ENCODE measurements at regions not wholly inside any gene's neighbourhood (a gene's known extent, or its start where the extent isn't known, plus 50 kb on each side); places are given as distances from the start of the nearest gene placed in this dataset.

DNA sequence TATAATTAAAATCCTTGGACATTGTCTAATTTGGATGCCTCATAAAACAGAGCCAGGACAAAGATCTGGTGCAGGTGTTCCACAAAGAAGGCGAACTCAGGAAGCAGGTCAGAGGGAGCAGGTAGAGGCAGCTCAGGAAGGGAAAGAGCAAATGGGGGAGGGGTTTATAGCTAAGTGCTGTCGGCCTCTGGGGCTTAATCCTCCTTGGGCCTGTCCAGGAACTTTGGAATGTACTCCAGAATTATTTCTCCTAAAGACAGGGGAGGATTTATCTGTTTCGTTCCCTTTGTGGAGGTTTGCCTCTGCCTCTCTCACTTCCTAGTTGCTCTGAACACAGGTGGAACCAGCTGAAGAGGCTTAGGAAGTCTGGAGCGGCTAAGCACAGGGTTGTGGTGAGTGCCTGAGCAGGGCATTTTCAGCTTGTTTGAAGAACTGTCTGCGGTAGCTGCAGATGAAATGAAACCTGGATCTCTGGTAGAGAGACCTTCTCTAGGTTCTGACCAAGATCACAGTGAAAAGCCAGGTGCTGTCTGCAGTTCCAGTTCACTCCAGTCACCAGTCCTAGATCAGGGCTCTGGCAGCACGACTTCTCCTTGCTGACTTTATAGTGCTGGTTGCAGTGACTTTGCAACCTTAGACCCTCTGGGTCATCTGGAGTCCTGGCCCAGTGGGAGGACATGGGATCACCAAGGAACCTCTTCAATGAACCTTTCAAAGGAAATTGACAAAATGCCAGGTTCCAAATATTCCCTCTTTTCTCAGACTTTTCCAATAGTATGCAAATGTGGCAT lies 519.2 kb downstream of the PCDH10 start:
- FAIRE-seq (no peak), DNase-seq (ENCODE audit: low read depth in 1 of 2, low spot score in 1 of 2) (no peak), ATAC-seq (no peak)
- no peak overlapping the region for H3K4me3 ChIP-seq
- 12% methylated on average over 6 of the region's 6 CpGs for WGBS (ENCODE audit: missing lambda C conversion rate)
- ChIA-PET CTCF (no interaction called here), POLR2A (no interaction called here)
- no peak for TF ChIP-seq POLR2A (IDR thresholded peaks at IDR 0.05; ENCODE audit: low read length)
- no peak for TF ChIP-seq RFX5 (IDR thresholded peaks at IDR 0.05)
- TF ChIP-seq MAFK (IDR thresholded peaks at IDR 0.05; ENCODE audit: partially characterized antibody) = no peak
- TF ChIP-seq E2F6 (IDR thresholded peaks at IDR 0.05; ENCODE audit: borderline replicate concordance, low read depth) = no peak
- TF ChIP-seq PHF8 (IDR thresholded peaks at IDR 0.05; ENCODE audit: borderline replicate concordance, low read depth) = no peak
- TF ChIP-seq FOSL2 (IDR thresholded peaks at IDR 0.05) = no peak
- TF ChIP-seq FOSL2 (CRISPR knock-in tag; IDR thresholded peaks at IDR 0.05) = no peak
- TF ChIP-seq CHD4 (IDR thresholded peaks at IDR 0.05; ENCODE audit: borderline replicate concordance) = no peak
- TF ChIP-seq NR3C1 (IDR thresholded peaks at IDR 0.05) = no peak
- no peak overlapping the region for H3K4me2 ChIP-seq
- no peaks in the 10 kb centered on the region for H3K9me3 ChIP-seq
- H3K4me1 ChIP-seq = no peaks in the 10 kb centered on the region
- no peak overlapping the region for H3K27ac ChIP-seq

DNA sequence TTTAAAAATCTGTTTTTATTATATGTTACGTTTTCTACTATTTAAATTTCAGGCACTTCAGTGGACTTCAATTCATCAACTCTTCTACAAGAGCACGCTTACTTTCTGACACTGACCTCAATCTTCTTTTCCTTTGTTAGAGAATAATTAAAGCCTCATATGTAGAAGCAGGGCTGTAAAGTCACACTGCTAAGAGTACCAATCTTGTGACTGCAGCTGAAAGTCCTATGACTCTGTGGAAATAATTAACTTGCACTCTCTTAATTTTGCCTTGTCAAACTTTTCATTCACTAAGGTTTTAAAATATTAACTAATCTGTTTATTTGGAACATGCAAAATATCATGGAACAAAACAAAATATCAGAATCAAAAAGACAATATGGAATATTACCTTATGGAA lies 498.1 kb downstream of the PCDH10 start:
- WGBS (ENCODE audit: missing lambda C conversion rate) = 36% methylated on average over 2 of the region's 2 CpGs

DNA sequence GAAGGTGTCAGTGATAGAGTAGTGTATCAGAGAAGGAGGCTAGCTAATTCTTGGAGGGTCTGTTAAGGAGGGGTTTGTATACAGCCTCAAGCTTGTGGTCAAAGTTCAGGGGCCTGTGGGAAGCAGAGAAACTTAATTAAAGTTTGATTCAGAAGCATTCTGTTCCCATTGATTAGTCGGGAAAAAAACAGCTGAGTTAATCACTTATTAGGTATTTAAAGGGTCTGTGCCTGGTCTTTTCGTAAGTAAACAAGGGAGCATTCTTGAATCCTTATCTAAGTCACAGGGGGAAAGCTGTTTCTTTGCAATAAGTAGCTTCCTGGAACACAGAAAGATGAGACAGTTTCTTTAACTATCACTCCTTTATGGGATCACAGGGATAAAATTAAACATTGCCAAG lies 492.1 kb downstream of the PCDH10 start:
- 29% methylated on average over 2 of the region's 2 CpGs for WGBS (ENCODE audit: missing lambda C conversion rate)
- POLR2A ChIA-PET = no interaction called here
- CTCF ChIA-PET = no interaction called here
- H3K27ac ChIP-seq = no peak overlapping the region
- FAIRE-seq = no peak
- no peak overlapping the region for H3K4me3 ChIP-seq
- no peak overlapping the region for H3K4me2 ChIP-seq
- no peaks in the 10 kb centered on the region for H3K4me1 ChIP-seq
- no peak for DNase-seq (ENCODE audit: low read depth in 1 of 2, low spot score in 1 of 2)
- TF ChIP-seq RARB (CRISPR knock-in tag; IDR thresholded peaks at IDR 0.05) (no peak), POLR2A (IDR thresholded peaks at IDR 0.05; ENCODE audit: low read length) (no peak), RFX5 (IDR thresholded peaks at IDR 0.05) (no peak), PBX3 (IDR thresholded peaks at IDR 0.05) (no peak), PHF8 (IDR thresholded peaks at IDR 0.05; ENCODE audit: borderline replicate concordance, low read depth) (no peak)
- no peak for ATAC-seq
- H3K9me3 ChIP-seq = no peaks in the 10 kb centered on the region

More for the DNA sequence above, 498.1 kb downstream of the PCDH10 start:
- ChIA-PET CTCF (no interaction called here), POLR2A (no interaction called here)
- DNase-seq (ENCODE audit: low read depth in 1 of 2, low spot score in 1 of 2) (no peak), ATAC-seq (no peak), FAIRE-seq (no peak)
- no peak overlapping the region for H3K4me3 ChIP-seq
- H3K9me3 ChIP-seq = no peaks in the 10 kb centered on the region
- H3K4me1 ChIP-seq = no peaks in the 10 kb centered on the region
- TF ChIP-seq FOXS1 (CRISPR knock-in tag; IDR thresholded peaks at IDR 0.05) = no peak
- TF ChIP-seq RFX5 (IDR thresholded peaks at IDR 0.05) = no peak
- no peak for TF ChIP-seq FOSB (CRISPR knock-in tag; IDR thresholded peaks at IDR 0.05)
- TF ChIP-seq HEYL (CRISPR knock-in tag; IDR thresholded peaks at IDR 0.05) = no peak
- TF ChIP-seq CEBPB (IDR thresholded peaks at IDR 0.05) = no peak
- no peak for TF ChIP-seq GATA3 (IDR thresholded peaks at IDR 0.05; ENCODE audit: borderline replicate concordance)
- TF ChIP-seq, protein P1, sequence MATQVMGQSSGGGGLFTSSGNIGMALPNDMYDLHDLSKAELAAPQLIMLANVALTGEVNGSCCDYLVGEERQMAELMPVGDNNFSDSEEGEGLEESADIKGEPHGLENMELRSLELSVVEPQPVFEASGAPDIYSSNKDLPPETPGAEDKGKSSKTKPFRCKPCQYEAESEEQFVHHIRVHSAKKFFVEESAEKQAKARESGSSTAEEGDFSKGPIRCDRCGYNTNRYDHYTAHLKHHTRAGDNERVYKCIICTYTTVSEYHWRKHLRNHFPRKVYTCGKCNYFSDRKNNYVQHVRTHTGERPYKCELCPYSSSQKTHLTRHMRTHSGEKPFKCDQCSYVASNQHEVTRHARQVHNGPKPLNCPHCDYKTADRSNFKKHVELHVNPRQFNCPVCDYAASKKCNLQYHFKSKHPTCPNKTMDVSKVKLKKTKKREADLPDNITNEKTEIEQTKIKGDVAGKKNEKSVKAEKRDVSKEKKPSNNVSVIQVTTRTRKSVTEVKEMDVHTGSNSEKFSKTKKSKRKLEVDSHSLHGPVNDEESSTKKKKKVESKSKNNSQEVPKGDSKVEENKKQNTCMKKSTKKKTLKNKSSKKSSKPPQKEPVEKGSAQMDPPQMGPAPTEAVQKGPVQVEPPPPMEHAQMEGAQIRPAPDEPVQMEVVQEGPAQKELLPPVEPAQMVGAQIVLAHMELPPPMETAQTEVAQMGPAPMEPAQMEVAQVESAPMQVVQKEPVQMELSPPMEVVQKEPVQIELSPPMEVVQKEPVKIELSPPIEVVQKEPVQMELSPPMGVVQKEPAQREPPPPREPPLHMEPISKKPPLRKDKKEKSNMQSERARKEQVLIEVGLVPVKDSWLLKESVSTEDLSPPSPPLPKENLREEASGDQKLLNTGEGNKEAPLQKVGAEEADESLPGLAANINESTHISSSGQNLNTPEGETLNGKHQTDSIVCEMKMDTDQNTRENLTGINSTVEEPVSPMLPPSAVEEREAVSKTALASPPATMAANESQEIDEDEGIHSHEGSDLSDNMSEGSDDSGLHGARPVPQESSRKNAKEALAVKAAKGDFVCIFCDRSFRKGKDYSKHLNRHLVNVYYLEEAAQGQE (IDR thresholded peaks at IDR 0.05) = no peak
- no peak for TF ChIP-seq BCL3 (IDR thresholded peaks at IDR 0.05)
- no peak for TF ChIP-seq RCOR1 (IDR thresholded peaks at IDR 0.05; ENCODE audit: low read depth, low read length)
- no peak for TF ChIP-seq ESRRA (IDR thresholded peaks at IDR 0.05; ENCODE audit: borderline replicate concordance, low read length)
- no peak for TF ChIP-seq HOXA7 (CRISPR knock-in tag; IDR thresholded peaks at IDR 0.05)
- TF ChIP-seq HOXB5 (CRISPR knock-in tag; IDR thresholded peaks at IDR 0.05) = no peak
- H3K4me2 ChIP-seq = no peak overlapping the region
- no peak overlapping the region for H3K27ac ChIP-seq

All from A549 (cell line).